Osteocyte (in vitro differentiated cells): ENCODE measurements at regions not wholly inside any gene's neighbourhood (a gene's known extent, or its start where the extent isn't known, plus 50 kb on each side); places are given as distances from the start of the nearest gene placed in this dataset.
"Not testable (repeated sequence)": the region's sequence is repeated elsewhere in the genome, so short reads cannot be mapped to it uniquely, and the experiment has no call there.

Experiments used
- DNase-seq: peaks from one replicate; pipeline ENCODE4 v3.0.0; 2021; ENCODE audit warnings: mixed read lengths; ENCODE audit not compliant: unreplicated experiment; ENCODE audit errors: extremely low spot score
- H3K27ac Mint-ChIP-seq: one replicate; pipeline ENCODE4 v1.8.0; 2021; ENCODE audit warnings: mild to moderate bottlenecking, mixed read lengths; ENCODE audit not compliant: unreplicated experiment
- H3K27me3 Mint-ChIP-seq: one replicate; pipeline ENCODE4 v1.8.0; 2021; ENCODE audit warnings: mixed read lengths; ENCODE audit not compliant: unreplicated experiment
- H3K36me3 Mint-ChIP-seq: one replicate; pipeline ENCODE4 v1.8.0; 2021; ENCODE audit warnings: mixed read lengths; ENCODE audit not compliant: unreplicated experiment
- H3K4me1 Mint-ChIP-seq: one replicate; pipeline ENCODE4 v1.8.0; 2021; ENCODE audit warnings: mixed read lengths; ENCODE audit not compliant: unreplicated experiment
- H3K4me3 Mint-ChIP-seq: one replicate; pipeline ENCODE4 v1.8.0; 2021; ENCODE audit warnings: mild to moderate bottlenecking, moderate library complexity, mixed read lengths; ENCODE audit not compliant: unreplicated experiment
- H3K9me3 Mint-ChIP-seq: one replicate; pipeline ENCODE4 v1.8.0; 2021; ENCODE audit warnings: mixed read lengths; ENCODE audit not compliant: unreplicated experiment
- TF ChIP-seq, protein P1 (sequence below): fragments of 200-600 bp; sonication (generic); IDR thresholded peaks from 2 replicates; pipeline ENCODE4 v1.5.0; 2021; ENCODE audit warnings: antibody characterized with exemption, mild to moderate bottlenecking, moderate library complexity

DNA sequence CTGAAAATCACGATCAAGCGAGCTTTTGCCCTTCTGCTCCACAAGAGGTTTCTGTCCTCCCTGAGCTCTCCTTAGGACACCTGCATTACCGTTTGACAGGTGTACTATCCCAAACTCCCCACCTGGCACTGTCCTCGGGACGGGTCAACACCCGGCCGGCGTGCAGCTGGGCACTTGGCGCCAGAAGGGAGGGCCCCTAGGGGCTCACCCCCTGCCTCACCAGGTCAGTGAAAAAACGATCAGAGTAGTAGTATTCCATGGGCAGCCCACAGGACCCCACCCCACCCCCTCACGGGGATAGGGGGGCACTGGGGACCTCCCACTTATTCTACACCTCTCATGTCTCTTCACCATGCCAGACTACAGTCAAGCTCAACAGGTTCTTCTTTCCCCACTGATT, 117.6 kb upstream of the ANKRD30BL start:
- DNase-seq = no peak
- H3K4me1 Mint-ChIP-seq = no peaks in the 10 kb centered on the region
- H3K4me3 Mint-ChIP-seq = no peak overlapping the region
- TF ChIP-seq, protein P1, sequence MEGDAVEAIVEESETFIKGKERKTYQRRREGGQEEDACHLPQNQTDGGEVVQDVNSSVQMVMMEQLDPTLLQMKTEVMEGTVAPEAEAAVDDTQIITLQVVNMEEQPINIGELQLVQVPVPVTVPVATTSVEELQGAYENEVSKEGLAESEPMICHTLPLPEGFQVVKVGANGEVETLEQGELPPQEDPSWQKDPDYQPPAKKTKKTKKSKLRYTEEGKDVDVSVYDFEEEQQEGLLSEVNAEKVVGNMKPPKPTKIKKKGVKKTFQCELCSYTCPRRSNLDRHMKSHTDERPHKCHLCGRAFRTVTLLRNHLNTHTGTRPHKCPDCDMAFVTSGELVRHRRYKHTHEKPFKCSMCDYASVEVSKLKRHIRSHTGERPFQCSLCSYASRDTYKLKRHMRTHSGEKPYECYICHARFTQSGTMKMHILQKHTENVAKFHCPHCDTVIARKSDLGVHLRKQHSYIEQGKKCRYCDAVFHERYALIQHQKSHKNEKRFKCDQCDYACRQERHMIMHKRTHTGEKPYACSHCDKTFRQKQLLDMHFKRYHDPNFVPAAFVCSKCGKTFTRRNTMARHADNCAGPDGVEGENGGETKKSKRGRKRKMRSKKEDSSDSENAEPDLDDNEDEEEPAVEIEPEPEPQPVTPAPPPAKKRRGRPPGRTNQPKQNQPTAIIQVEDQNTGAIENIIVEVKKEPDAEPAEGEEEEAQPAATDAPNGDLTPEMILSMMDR = no peak
- H3K27me3 Mint-ChIP-seq = no peaks in the 10 kb centered on the region
- no peaks in the 10 kb centered on the region for H3K36me3 Mint-ChIP-seq
- H3K27ac Mint-ChIP-seq = no peak overlapping the region
- H3K9me3 Mint-ChIP-seq = peaks cover 30% of the 10 kb centered on the region

DNA sequence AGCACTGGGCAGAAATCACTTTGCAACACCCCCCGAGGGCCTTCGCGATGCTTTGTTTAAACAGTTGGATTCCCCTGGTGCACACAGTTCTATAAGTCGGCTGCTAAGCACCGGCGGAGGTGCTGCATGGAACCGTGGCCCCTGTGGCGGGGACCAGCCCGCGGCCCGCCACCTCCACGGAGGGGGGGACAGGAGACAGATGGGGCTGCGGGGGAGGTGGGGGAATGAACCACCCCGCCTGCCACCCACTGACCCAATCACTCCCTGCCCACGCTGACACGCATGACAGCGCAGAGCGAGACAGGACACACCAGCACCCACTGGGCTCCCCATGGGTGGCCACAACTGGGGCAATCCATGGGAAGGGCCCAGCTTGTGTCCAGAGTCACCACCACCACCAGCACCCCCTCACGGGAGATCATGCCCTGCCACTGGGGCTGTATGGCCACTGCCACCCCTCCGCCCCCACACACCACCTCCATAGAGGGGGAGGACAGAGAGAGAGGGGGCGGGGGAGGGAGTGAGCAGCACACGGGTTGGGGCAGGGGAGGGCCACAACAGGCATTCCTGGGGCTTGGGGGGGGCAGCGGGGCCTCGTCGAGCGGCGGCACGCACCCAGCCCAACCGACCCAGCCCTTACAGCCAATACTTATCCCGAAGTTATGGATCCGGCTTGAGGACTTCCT, 118.3 kb upstream of the ANKRD30BL start:
- Mint-ChIP-seq H3K36me3 (no peaks in the 10 kb centered on the region), H3K4me1 (no peaks in the 10 kb centered on the region), H3K4me3 (no peak overlapping the region), H3K27me3 (no peaks in the 10 kb centered on the region), H3K27ac (no peak overlapping the region), H3K9me3 (peaks cover 30% of the 10 kb centered on the region)
- DNase-seq = no peak
- TF ChIP-seq, protein P1 = no peak

DNA sequence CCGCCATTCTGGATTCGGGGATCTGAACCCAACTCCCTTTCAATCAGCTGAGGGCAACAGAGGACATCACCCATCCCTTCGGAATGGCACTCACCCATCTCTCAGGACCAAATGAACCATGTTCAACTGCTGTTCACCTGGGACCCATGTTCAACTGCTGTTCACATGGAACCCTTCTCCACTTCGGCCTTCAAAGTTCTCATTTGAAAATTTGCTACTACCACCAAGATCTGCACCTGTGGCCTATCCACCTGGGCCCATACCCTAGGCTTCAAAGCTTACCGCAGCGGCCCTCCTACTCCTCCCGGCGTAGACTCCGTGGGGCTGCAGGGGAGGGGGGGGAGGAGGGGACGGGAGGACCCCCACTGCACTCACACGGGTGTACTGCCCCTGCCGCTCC, 119.2 kb upstream of the ANKRD30BL start:
- H3K4me1 Mint-ChIP-seq = no peaks in the 10 kb centered on the region
- H3K36me3 Mint-ChIP-seq = no peaks in the 10 kb centered on the region
- H3K9me3 Mint-ChIP-seq = peaks cover 30% of the 10 kb centered on the region
- H3K4me3 Mint-ChIP-seq = no peak overlapping the region
- no peaks in the 10 kb centered on the region for H3K27me3 Mint-ChIP-seq
- DNase-seq = no peak
- TF ChIP-seq, protein P1 = no peak
- H3K27ac Mint-ChIP-seq = no peak overlapping the region

GRCh38 chr2:132282104-132282503, 120.4 kb upstream of the ANKRD30BL start:
- not testable (repeated sequence) for H3K27me3 Mint-ChIP-seq, H3K4me1 Mint-ChIP-seq, H3K4me3 Mint-ChIP-seq, DNase-seq, H3K36me3 Mint-ChIP-seq, H3K27ac Mint-ChIP-seq
- peaks cover 20% of the 10 kb centered on the region for H3K9me3 Mint-ChIP-seq

DNA sequence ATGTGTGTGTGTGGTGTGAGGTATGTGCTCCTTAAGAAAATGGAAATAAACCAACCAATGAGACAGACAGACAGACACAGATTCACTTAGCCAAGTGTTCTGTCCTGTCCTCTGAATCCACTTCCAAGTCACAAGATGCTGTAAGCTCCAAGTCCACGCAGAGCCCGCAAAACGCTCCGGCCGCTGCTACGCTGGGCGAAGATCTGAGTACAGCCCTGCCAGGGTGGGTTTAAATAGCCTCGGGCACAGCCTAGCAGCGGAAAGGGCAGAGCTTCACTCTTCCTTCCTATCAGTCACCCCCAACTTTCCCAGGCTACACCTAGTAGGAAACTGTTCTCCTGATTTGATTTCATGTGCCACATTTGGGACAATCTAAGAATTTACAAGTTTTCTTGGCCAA, 121.2 kb upstream of the ANKRD30BL start:
- TF ChIP-seq, protein P1 = no peak
- Mint-ChIP-seq H3K4me3 (no peak overlapping the region), H3K36me3 (no peaks in the 10 kb centered on the region), H3K27me3 (no peaks in the 10 kb centered on the region), H3K27ac (no peak overlapping the region), H3K4me1 (no peaks in the 10 kb centered on the region), H3K9me3 (peaks cover 18% of the 10 kb centered on the region)
- no peak for DNase-seq

DNA sequence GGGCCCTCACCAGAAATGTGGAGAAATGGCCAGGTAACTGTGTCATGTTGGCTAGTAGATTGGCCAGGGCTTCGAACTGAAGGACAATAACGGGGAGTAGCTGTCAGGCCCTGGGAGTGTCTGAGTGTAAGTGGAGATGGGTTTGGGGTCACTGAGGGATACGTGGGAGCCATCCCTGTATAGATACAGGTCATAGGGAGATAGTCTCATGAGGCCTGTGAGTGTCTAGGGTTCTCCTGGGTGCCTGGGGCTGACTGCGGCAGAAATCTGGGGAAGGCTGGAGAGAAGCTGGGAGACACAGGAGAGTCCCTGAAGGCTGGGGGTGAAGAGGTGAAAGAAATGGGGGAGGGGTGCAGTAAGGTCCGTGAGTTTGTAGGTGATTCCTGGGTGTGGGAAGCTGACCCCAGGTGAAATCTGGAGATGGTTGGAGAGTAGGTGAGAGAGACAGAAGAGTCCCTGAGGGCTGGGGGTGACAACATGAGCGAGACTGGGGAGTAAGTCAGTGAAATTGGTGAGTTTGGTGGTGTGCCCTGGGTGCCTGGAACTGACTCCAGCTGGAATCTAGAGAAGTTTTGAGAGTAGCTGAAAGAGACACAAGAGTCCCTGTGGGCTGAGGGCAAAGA, 124.6 kb upstream of the ANKRD30BL start:
- H3K4me3 Mint-ChIP-seq, H3K27me3 Mint-ChIP-seq, DNase-seq, H3K27ac Mint-ChIP-seq, H3K4me1 Mint-ChIP-seq, H3K9me3 Mint-ChIP-seq, H3K36me3 Mint-ChIP-seq: not testable (repeated sequence)

DNA sequence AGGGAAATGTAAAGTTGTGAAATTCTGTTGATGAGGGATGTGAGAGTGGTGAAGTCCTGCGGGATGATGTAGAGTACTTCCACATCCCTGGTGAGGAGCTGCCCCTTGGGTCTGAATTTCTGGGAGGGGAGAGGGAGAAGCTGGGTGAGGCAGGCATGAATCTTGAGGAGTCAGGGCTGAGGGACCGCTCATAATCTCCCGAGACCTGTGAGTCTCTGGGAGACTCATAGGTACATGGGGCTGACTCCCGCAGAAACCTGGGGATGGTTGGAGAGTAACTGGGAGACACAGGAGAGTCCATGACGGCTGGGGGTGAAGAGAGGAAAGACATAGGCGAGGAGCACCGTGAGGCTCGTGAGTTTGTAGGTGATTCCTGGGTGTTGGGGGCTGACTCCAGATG, 126.2 kb upstream of the ANKRD30BL start:
- H3K9me3 Mint-ChIP-seq, H3K4me1 Mint-ChIP-seq, DNase-seq, H3K4me3 Mint-ChIP-seq, H3K27ac Mint-ChIP-seq, H3K36me3 Mint-ChIP-seq, H3K27me3 Mint-ChIP-seq: not testable (repeated sequence)

- not testable (repeated sequence) for H3K4me1 Mint-ChIP-seq, H3K4me3 Mint-ChIP-seq, H3K27ac Mint-ChIP-seq, H3K36me3 Mint-ChIP-seq, H3K27me3 Mint-ChIP-seq, H3K9me3 Mint-ChIP-seq, DNase-seq
These were observed 127.4 kb upstream of the ANKRD30BL start for GRCh38 chr2:132289138-132289537.

- H3K4me3 Mint-ChIP-seq, DNase-seq: not testable (repeated sequence)
These were observed 126.8 kb upstream of the GPR39 start for GRCh38 chr2:132289812-132290211.

More at GRCh38 chr2:132289812-132290211, 126.8 kb upstream of the GPR39 start:
- H3K9me3 Mint-ChIP-seq, H3K4me1 Mint-ChIP-seq, H3K36me3 Mint-ChIP-seq, H3K27ac Mint-ChIP-seq, H3K27me3 Mint-ChIP-seq: not testable (repeated sequence)
